GM21576 (cell line): ENCODE measurements at regions not wholly inside any gene's neighbourhood (a gene's known extent, or its start where the extent isn't known, plus 50 kb on each side); places are given as distances from the start of the nearest gene placed in this dataset.

Experiments used
- ATAC-seq: cut with Tn5 transposase; IDR thresholded peaks from one replicate; pipeline ENCODE4 v1.9.1; 2021; ENCODE audit warnings: mild to moderate bottlenecking, moderate library complexity; ENCODE audit not compliant: unreplicated experiment

DNA sequence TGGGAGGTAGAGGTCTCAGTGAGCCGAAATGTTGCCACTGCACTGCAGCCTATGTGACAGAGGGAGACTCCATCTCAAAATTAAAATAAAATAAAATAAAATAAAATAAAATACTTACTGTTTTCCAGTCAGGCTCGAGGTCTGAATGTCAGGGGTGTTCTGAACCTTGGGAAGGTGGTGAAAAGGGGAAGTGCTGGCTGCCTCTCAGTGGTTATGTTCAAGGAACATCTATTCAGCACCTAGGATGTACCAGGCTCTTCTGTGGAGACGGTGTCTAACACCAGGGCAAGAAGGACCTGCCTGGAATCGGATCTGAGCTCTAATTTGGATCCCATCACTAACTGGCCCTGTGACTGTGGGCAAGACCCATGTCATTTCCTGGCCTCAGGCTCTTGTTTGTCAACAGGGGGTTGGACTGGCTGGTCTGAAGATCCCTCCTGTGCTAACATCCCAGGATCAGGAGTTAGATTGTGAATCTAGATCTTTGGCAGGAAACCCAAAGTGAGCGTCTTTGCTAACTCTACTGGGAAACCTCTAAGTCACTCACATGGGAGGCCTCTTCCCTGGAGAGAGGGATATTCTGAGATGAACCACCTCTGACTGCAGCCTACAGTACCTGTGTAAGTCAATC, 63.4 kb upstream of the SIRPG start:
- ATAC-seq: no peak

DNA sequence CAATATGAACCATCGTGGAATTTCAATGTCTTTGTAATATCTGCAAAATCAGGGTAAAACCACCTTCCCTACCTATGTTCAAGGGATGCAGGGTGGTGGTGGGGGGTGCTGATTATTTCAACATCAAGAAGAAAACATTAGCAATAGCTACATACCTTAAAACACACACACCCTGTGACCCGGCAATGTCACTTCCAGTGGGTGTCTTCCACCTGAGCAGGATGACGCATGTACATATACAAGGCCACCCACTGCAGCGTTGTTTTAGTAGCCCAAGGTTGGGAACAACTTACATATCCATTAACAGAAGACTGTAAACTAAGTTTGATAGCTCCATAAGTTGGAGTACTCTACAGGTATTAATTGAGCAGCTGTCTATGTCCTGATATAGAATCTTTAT, 62.6 kb upstream of the SIRPG start:
- no peak for ATAC-seq

DNA sequence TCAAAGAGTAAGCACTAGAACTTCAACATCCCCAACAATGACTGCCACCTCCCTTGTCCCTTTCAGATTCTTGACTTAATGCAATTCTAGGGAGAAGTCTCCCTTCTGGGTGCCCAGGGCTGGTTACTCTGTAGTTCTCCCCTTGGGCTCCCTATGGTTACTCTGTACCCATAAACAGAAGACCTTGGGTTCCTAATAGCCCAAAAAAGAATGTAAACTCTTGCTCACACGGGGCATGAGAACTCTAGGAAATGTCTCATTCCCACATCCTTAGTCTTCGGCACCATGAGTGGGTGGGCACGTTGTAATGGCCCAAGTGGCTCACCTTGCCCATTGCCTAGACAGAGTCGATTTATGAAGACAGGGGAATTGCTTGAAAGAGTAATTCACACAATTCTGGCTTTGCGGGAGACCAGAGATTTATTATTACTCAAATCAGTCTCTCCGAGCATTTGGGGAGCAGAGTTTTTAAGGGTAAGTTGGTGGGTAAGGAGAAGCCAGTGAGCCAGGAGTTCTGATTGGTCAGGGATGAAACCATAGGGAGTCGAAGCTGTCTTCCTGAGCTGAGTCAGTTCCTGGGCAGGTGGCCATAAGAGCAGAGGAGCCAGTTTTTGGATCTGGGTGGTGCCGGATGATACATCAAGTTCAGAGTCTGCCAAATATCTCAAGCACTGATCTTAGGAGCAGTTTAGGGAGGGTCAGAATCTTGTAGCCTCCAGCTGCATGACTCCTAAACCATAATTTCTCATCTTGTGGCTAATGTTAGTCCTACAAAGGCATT, 61.2 kb upstream of the SIRPG start:
- no peak for ATAC-seq

DNA sequence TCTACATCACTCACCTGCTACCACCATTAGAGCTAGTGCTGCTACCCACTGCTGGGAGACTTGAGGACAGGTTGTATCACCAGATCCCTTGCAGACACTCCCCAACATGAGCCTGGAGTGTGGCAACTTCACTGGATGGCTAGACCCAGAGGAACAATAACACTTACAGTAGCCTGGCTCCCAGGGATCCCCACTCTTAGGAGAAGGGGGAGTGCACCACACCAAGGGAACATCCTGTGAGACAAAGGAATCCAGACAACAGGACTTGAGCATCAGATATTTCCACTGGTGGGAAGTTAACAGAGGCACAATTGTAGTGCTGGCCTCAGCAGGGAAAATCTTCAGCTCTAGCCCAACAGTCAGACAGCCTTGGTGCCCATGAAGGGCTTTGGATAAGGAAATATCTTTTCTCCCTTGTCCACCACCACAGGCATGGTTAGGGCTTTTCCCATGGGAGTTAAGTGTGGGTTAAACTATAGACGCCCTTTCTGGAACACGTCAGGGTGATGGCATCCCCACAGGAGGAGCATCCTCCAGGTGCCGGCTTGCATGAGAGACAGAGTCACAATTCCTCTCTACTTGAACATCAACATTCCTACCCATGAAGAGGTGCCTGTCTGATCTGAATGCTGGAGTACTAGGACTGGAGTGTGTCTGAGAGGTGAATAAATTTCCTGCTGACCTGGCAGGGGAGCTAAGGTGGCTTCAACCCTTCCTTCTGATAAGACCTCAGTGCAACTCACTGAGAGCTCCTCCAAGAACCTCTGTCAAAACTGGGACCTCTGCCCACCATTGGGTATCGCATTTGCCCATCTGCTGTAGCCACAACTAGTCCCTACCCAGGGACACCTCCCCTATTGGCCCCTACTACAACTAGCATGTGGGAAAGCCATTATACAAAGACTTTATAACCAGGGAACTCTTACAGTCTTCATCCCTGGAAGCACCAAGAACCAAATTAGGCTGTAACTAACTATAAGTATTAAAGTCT, 55.4 kb upstream of the SIRPG start:
- no peak for ATAC-seq

GRCh38 chr20:1711826-1712601, 54.4 kb upstream of the SIRPG start:
- ATAC-seq: no peak

- no peak for ATAC-seq
Measured at GRCh38 chr20:1711266-1711665, 53.7 kb upstream of the SIRPG start.

- ATAC-seq: no peak
Measured at GRCh38 chr20:1710484-1710883, 52.9 kb upstream of the SIRPG start.

DNA sequence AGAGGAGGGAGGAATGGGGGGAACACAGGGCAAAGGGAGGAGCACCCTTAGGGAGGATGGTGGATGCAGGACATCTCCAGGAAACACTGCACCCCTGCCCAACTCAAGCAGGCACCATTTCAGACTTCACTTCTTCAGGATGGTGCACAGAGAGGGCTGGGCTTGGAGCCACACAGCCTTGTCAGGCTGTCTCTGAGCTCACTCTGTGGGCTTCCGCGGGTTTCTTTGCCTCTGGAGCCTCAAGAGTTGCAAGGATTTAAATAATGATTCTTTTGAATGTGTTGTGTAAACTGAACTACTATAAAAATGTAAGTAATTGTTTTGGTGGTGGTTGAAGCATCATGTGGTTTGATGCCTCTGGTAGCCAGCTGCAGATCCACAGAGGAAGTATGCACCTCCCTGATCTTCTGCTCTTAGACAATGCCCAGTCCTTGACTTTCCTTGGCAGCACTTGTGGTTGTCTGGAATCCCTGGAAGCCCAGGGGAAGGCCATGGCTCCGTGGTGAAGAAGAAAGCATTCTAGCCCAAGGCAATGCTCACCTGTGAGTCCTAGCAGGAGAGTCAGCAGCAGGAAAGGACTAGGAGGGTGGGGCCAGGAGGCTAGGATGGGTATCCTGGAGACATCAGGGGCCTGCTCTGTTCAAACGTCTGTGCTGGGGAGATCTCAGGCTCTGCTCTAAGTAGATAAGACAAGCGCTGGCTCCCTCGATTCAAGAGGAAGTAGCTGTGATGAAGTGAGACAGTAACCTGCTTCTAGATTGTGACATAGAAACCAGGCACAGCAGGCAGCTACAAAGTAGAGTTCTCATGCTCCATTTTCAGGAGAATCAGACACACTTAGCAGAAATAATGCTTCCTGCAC, 50.2 kb upstream of the SIRPG start:
- ATAC-seq: no peak
